ENCODE measurements at regions not wholly inside any gene's neighbourhood (a gene's known extent, or its start where the extent isn't known, plus 50 kb on each side); places are given as distances from the start of the nearest gene placed in this dataset.

DNA sequence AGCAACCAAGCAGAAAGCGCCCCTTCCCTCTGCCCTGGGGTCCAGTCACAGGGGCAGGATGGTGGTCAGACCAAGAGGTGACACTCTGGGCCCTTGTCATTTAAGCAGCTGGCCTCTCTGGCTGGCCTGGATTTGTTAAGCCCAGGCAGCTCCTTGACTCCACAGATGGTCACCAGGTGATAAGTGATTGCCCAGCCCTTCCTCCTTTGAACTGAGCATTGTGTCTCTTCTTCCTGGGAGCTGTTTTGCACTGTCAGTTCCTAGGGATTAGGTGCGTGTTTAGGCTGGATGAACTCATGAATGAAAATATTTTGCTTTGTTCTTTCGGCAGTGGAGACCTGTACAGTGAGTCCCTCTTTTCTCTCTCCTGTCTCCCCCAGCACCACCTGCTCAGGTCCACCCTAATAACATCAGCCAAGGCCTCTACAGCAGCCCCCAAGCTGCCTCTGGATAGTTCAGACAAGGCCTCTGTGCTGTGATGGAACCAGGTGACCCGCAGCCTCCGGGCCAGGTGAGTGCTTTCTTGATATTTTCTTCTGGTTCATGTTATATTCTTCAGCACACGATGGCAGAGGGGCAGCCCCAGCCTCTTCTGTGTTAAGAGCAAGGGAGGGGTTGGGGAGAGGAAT, 139.7 kb upstream of the PITX1 start:
- DNase-seq: no peak
- no peaks in the 10 kb centered on the region for H3K9me3 ChIP-seq
- TF ChIP-seq, protein P1, sequence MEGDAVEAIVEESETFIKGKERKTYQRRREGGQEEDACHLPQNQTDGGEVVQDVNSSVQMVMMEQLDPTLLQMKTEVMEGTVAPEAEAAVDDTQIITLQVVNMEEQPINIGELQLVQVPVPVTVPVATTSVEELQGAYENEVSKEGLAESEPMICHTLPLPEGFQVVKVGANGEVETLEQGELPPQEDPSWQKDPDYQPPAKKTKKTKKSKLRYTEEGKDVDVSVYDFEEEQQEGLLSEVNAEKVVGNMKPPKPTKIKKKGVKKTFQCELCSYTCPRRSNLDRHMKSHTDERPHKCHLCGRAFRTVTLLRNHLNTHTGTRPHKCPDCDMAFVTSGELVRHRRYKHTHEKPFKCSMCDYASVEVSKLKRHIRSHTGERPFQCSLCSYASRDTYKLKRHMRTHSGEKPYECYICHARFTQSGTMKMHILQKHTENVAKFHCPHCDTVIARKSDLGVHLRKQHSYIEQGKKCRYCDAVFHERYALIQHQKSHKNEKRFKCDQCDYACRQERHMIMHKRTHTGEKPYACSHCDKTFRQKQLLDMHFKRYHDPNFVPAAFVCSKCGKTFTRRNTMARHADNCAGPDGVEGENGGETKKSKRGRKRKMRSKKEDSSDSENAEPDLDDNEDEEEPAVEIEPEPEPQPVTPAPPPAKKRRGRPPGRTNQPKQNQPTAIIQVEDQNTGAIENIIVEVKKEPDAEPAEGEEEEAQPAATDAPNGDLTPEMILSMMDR (IDR thresholded peaks at IDR 0.05): no peak
- TF ChIP-seq POLR2A (IDR thresholded peaks at IDR 0.05): no peak
- no peaks in the 10 kb centered on the region for H3K4me1 ChIP-seq
- H3K36me3 ChIP-seq (ENCODE audit: low read depth, missing control alignments): no peaks in the 10 kb centered on the region
- H3K4me3 ChIP-seq: no peak overlapping the region
- intact Hi-C loops (cut with DNase I; ENCODE audit: low total_unique reads): no loop called here
- H3K27ac ChIP-seq: no peak overlapping the region
- 80 to 85% methylated on average over 5 to 6 of the region's 6 CpGs for WGBS, 2 donors
- H3K27me3 ChIP-seq: no peaks in the 10 kb centered on the region

DNA sequence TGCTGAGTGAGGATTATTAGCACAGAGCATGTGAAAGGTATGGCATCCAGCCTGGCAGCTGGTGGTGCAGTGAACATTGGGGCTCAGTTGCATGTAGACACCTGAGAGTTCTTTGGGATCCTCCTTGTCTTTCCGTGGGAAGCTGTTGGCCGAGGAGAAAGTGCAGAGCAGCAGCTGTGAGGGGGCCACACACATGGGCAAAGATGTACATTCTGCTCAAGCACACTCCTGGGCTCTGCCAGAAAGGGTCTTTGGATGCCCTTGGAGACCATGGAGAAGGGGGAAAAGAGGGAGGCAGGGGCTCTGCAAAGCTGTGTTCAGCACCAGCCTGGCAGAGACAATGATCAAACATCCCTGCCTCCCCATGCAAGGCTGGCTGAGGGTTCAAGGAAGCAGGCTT, 138.7 kb upstream of the PITX1 start:
- intact Hi-C loops (cut with DNase I; ENCODE audit: low total_unique reads): no loop called here
- Histone ChIP-seq H3K36me3 (ENCODE audit: low read depth, missing control alignments) (no peaks in the 10 kb centered on the region), H3K4me3 (no peak overlapping the region), H3K27me3 (no peaks in the 10 kb centered on the region), H3K4me1 (no peaks in the 10 kb centered on the region), H3K9me3 (no peaks in the 10 kb centered on the region), H3K27ac (no peak overlapping the region)
- no peak for DNase-seq
- no peak for TF ChIP-seq POLR2A (IDR thresholded peaks at IDR 0.05)
- TF ChIP-seq, protein P1 (IDR thresholded peaks at IDR 0.05): no peak
- WGBS, 2 donors: 56 to 79% methylated on average over 2 of the region's 2 CpGs

DNA sequence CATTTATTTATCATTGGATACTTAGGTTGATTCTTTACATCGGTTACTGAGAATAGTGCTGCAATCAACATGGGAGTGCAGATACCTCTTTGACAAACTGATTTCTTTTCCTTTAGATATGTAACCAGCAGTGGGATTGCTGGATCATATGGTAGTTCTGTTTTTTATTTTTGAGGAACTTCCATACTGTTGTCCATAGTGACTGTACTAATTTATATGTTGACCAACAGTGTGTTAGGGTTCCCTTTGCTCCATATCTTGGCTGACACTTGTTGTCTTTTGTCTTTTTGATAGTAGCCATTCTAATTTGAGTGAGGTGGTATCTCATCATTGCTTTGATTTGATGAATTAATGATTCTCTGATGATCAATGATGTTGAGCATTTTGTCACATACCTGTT, 137.3 kb upstream of the PITX1 start:
- no peaks in the 10 kb centered on the region for H3K36me3 ChIP-seq (ENCODE audit: low read depth, missing control alignments)
- 88 to 100% methylated on average over 1 of the region's 1 CpG for whole genome bisulfite sequencing, 2 donors

DNA sequence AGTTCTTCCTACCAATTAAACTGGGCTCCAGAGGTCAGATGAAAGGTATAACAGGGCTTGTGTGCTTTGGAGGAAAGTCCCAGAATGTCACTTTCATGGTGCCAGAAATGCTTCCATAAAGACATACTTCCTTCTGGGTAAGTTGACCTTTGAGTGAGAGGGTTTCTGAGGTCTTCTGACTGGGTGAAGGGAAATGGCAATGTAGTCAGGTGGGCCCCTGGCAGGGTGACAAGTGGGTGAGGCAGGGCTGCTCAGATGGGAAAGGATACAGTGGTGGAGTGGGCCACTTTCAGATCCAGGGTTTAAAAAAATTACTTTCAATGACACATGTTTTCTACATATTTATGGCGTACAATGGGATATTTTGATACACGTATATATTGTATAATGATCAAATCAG, 136.5 kb upstream of the PITX1 start:
- Histone ChIP-seq H3K36me3 (ENCODE audit: low read depth, missing control alignments) (no peaks in the 10 kb centered on the region), H3K27me3 (no peaks in the 10 kb centered on the region), H3K9me3 (no peaks in the 10 kb centered on the region), H3K27ac (no peak overlapping the region), H3K4me3 (no peak overlapping the region), H3K4me1 (no peaks in the 10 kb centered on the region)
- intact Hi-C loops (cut with DNase I; ENCODE audit: low total_unique reads): no loop called here
- 89 to 91% methylated on average over 2 of the region's 2 CpGs for WGBS, 2 donors
- TF ChIP-seq, protein P1 (IDR thresholded peaks at IDR 0.05): no peak
- TF ChIP-seq POLR2A (IDR thresholded peaks at IDR 0.05): no peak
- no peak for DNase-seq

More for the DNA sequence above, 137.3 kb upstream of the PITX1 start:
- H3K4me1 ChIP-seq: no peaks in the 10 kb centered on the region
- no peak for TF ChIP-seq POLR2A (IDR thresholded peaks at IDR 0.05)
- TF ChIP-seq, protein P1 (IDR thresholded peaks at IDR 0.05): no peak
- no peak overlapping the region for H3K27ac ChIP-seq
- no peak for DNase-seq
- intact Hi-C loops (cut with DNase I; ENCODE audit: low total_unique reads): no loop called here
- no peaks in the 10 kb centered on the region for H3K27me3 ChIP-seq
- no peaks in the 10 kb centered on the region for H3K9me3 ChIP-seq
- no peak overlapping the region for H3K4me3 ChIP-seq

DNA sequence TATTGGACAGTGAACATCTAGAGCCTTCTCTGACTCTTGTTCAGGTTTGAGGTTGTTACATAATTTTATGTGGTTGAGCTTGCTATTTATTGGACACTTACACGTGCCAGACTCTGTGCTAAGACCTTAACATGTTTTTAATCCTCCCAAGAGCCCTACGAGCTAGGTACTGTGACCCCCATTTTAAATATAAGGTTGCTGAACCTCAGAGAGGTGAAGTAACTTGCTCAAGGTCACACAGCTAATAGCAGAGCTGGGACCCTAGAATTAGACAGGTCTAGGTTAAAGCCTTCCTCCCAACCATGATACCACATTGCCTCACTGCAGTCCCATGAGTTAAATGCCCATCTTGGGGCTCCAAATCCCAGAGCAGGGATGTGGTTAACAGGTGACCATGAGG, 135.7 kb upstream of the PITX1 start:
- intact Hi-C loops (cut with DNase I; ENCODE audit: low total_unique reads): no loop called here
- no peaks in the 10 kb centered on the region for H3K36me3 ChIP-seq (ENCODE audit: low read depth, missing control alignments)
- H3K27ac ChIP-seq: no peak overlapping the region
- no peaks in the 10 kb centered on the region for H3K9me3 ChIP-seq
- no peak overlapping the region for H3K4me3 ChIP-seq
- no peaks in the 10 kb centered on the region for H3K27me3 ChIP-seq
- TF ChIP-seq, protein P1 (IDR thresholded peaks at IDR 0.05): no peak
- TF ChIP-seq POLR2A (IDR thresholded peaks at IDR 0.05): no peak
- DNase-seq: no peak
- no peaks in the 10 kb centered on the region for H3K4me1 ChIP-seq
- 65 to 77% methylated on average over 2 of the region's 2 CpGs for WGBS, 2 donors

Measured in testis (tissue), 2 donors.